Stimulated activated naive CD8-positive, alpha-beta T cell treated with anti-CD3 and anti-CD28 coated beads, Interleukin-15, Interleukin-2, amounts not matched to agents 100 ng/mL and 50 ng/mL, for 24 hours (primary cell): ENCODE measurements at regions not wholly inside any gene's neighbourhood (a gene's known extent, or its start where the extent isn't known, plus 50 kb on each side); places are given as distances from the start of the nearest gene placed in this dataset.

Experiments used
- H3K27ac Mint-ChIP-seq: one replicate; pipeline ENCODE4 v1.8.0; 2021; ENCODE audit warnings: mild to moderate bottlenecking, mixed read lengths
- H3K27me3 Mint-ChIP-seq: one replicate; pipeline ENCODE4 v1.8.0; 2021; ENCODE audit warnings: mixed read lengths
- H3K36me3 Mint-ChIP-seq: one replicate; pipeline ENCODE4 v1.8.0; 2021; ENCODE audit warnings: low read depth, mixed read lengths
- H3K4me1 Mint-ChIP-seq: one replicate; pipeline ENCODE4 v1.8.0; 2021; ENCODE audit warnings: low read depth, mixed read lengths
- H3K4me3 Mint-ChIP-seq: one replicate; pipeline ENCODE4 v1.8.0; 2021; ENCODE audit warnings: mild to moderate bottlenecking, mixed read lengths
- H3K9me3 Mint-ChIP-seq: one replicate; pipeline ENCODE4 v1.8.0; 2021; ENCODE audit warnings: mixed read lengths

GRCh38 chr1:163013826-163014600 lies 55.1 kb upstream of the RGS4 start:
- Mint-ChIP-seq H3K27ac (no peak overlapping the region), H3K4me1 (no peaks in the 10 kb centered on the region), H3K9me3 (peaks cover 17% of the 10 kb centered on the region), H3K27me3 (peaks cover 10% of the 10 kb centered on the region), H3K4me3 (no peak overlapping the region), H3K36me3 (no peaks in the 10 kb centered on the region)

GRCh38 chr1:163006051-163006834 lies 62.9 kb upstream of the RGS4 start:
- H3K4me3 Mint-ChIP-seq, result no peak overlapping the region

GRCh38 chr1:162997499-162998285 lies 71.5 kb upstream of the RGS4 start:
- H3K4me3 Mint-ChIP-seq, result no peak overlapping the region
- no peaks in the 10 kb centered on the region for H3K9me3 Mint-ChIP-seq
- H3K4me1 Mint-ChIP-seq, result no peaks in the 10 kb centered on the region
- peaks cover 22% of the 10 kb centered on the region for H3K27me3 Mint-ChIP-seq
- no peaks in the 10 kb centered on the region for H3K36me3 Mint-ChIP-seq
- H3K27ac Mint-ChIP-seq, result no peak overlapping the region

More at GRCh38 chr1:163006051-163006834, 62.9 kb upstream of the RGS4 start:
- Mint-ChIP-seq H3K36me3 (no peaks in the 10 kb centered on the region), H3K4me1 (no peaks in the 10 kb centered on the region), H3K27me3 (peaks cover 10% of the 10 kb centered on the region), H3K27ac (no peak overlapping the region), H3K9me3 (no peaks in the 10 kb centered on the region)

GRCh38 chr1:162996261-162996660 lies 72.9 kb upstream of the RGS4 start:
- Mint-ChIP-seq H3K4me1 (no peaks in the 10 kb centered on the region), H3K9me3 (no peaks in the 10 kb centered on the region), H3K27ac (no peak overlapping the region), H3K27me3 (peaks cover 18% of the 10 kb centered on the region), H3K36me3 (no peaks in the 10 kb centered on the region), H3K4me3 (no peak overlapping the region)

- Mint-ChIP-seq H3K9me3 (no peaks in the 10 kb centered on the region), H3K4me1 (no peaks in the 10 kb centered on the region), H3K27ac (no peak overlapping the region), H3K36me3 (no peaks in the 10 kb centered on the region), H3K27me3 (peaks cover 16% of the 10 kb centered on the region), H3K4me3 (no peak overlapping the region)
Measured at GRCh38 chr1:162994921-162995320, 74.2 kb upstream of the RGS4 start.

- Mint-ChIP-seq H3K27me3 (peaks cover 12% of the 10 kb centered on the region), H3K4me1 (no peaks in the 10 kb centered on the region), H3K27ac (no peak overlapping the region), H3K4me3 (no peak overlapping the region), H3K9me3 (no peaks in the 10 kb centered on the region), H3K36me3 (no peaks in the 10 kb centered on the region)
Measured at GRCh38 chr1:162993846-162994245, 75.3 kb upstream of the RGS4 start.

- no peak overlapping the region for H3K27ac Mint-ChIP-seq
- peaks cover 10% of the 10 kb centered on the region for H3K27me3 Mint-ChIP-seq
- no peaks in the 10 kb centered on the region for H3K4me1 Mint-ChIP-seq
- H3K9me3 Mint-ChIP-seq, result no peaks in the 10 kb centered on the region
- no peaks in the 10 kb centered on the region for H3K36me3 Mint-ChIP-seq
- no peak overlapping the region for H3K4me3 Mint-ChIP-seq
Measured at GRCh38 chr1:162992945-162993344, 76.2 kb upstream of the RGS4 start.

- Mint-ChIP-seq H3K27me3 (peaks cover 10% of the 10 kb centered on the region), H3K4me3 (no peak overlapping the region), H3K9me3 (no peaks in the 10 kb centered on the region)
Measured at GRCh38 chr1:162991444-162991843, 77.7 kb upstream of the RGS4 start.

GRCh38 chr1:162990665-162991064 lies 78.5 kb upstream of the RGS4 start:
- H3K4me3 Mint-ChIP-seq, result no peak overlapping the region
- H3K4me1 Mint-ChIP-seq, result no peaks in the 10 kb centered on the region
- H3K9me3 Mint-ChIP-seq, result no peaks in the 10 kb centered on the region
- no peaks in the 10 kb centered on the region for H3K36me3 Mint-ChIP-seq
- H3K27me3 Mint-ChIP-seq, result peaks cover 10% of the 10 kb centered on the region
- H3K27ac Mint-ChIP-seq, result no peak overlapping the region

More at GRCh38 chr1:162991444-162991843, 77.7 kb upstream of the RGS4 start:
- no peaks in the 10 kb centered on the region for H3K4me1 Mint-ChIP-seq
- H3K36me3 Mint-ChIP-seq, result no peaks in the 10 kb centered on the region
- no peak overlapping the region for H3K27ac Mint-ChIP-seq

- no peaks in the 10 kb centered on the region for H3K9me3 Mint-ChIP-seq
- no peaks in the 10 kb centered on the region for H3K4me1 Mint-ChIP-seq
- no peak overlapping the region for H3K4me3 Mint-ChIP-seq
- no peak overlapping the region for H3K27ac Mint-ChIP-seq
- H3K36me3 Mint-ChIP-seq, result no peaks in the 10 kb centered on the region
- peaks cover 4% of the 10 kb centered on the region for H3K27me3 Mint-ChIP-seq
Measured at GRCh38 chr1:162988869-162989268, 80.3 kb upstream of the RGS4 start.

- Mint-ChIP-seq H3K9me3 (no peaks in the 10 kb centered on the region), H3K36me3 (no peaks in the 10 kb centered on the region), H3K27ac (no peak overlapping the region), H3K27me3 (no peaks in the 10 kb centered on the region), H3K4me3 (no peak overlapping the region), H3K4me1 (no peaks in the 10 kb centered on the region)
Measured at GRCh38 chr1:162987866-162988265, 81.3 kb upstream of the RGS4 start.

- no peaks in the 10 kb centered on the region for H3K9me3 Mint-ChIP-seq
- H3K36me3 Mint-ChIP-seq, result no peaks in the 10 kb centered on the region
- H3K4me3 Mint-ChIP-seq, result no peak overlapping the region
- no peaks in the 10 kb centered on the region for H3K4me1 Mint-ChIP-seq
- H3K27ac Mint-ChIP-seq, result no peak overlapping the region
- peaks cover 3% of the 10 kb centered on the region for H3K27me3 Mint-ChIP-seq
Measured at GRCh38 chr1:162985816-162986435, 83.2 kb upstream of the RGS4 start.

GRCh38 chr1:162984699-162985098 lies 84.5 kb upstream of the RGS4 start:
- H3K4me1 Mint-ChIP-seq, result no peaks in the 10 kb centered on the region
- H3K4me3 Mint-ChIP-seq, result no peak overlapping the region
- H3K9me3 Mint-ChIP-seq, result no peaks in the 10 kb centered on the region
- peaks cover 3% of the 10 kb centered on the region for H3K27me3 Mint-ChIP-seq
- H3K36me3 Mint-ChIP-seq, result no peaks in the 10 kb centered on the region
- no peak overlapping the region for H3K27ac Mint-ChIP-seq

- Mint-ChIP-seq H3K9me3 (no peaks in the 10 kb centered on the region), H3K27me3 (peaks cover 3% of the 10 kb centered on the region), H3K36me3 (no peaks in the 10 kb centered on the region), H3K4me3 (no peak overlapping the region), H3K27ac (no peak overlapping the region), H3K4me1 (no peaks in the 10 kb centered on the region)
Measured at GRCh38 chr1:162983671-162984425, 85.3 kb upstream of the RGS4 start.
